Skeletal muscle tissue (tissue), 3 donors: ENCODE measurements at regions not wholly inside any gene's neighbourhood (a gene's known extent, or its start where the extent isn't known, plus 50 kb on each side); places are given as distances from the start of the nearest gene placed in this dataset.
"Not testable (repeated sequence)": the region's sequence is repeated elsewhere in the genome, so short reads cannot be mapped to it uniquely, and the experiment has no call there.

ENCODE experiments used
- H3K27ac ChIP-seq: one replicate; pipeline ENCODE4 v1.7.0; 2013; ENCODE audit warnings: mild to moderate bottlenecking, low read depth, low read length, inconsistent platforms
- H3K27me3 ChIP-seq, 3 donors: one replicate each; pipeline ENCODE4 v1.7.0; 2013; ENCODE audit warnings: low read length in 3 of 3; ENCODE audit not compliant: control insufficient read depth in 3 of 3, insufficient read depth in 3 of 3
- H3K36me3 ChIP-seq, 3 donors: one replicate each; pipeline ENCODE4 v1.7.0; 2013; ENCODE audit warnings: low read length in 3 of 3; ENCODE audit not compliant: control insufficient read depth in 3 of 3, insufficient read depth in 3 of 3
- H3K4me1 ChIP-seq, 3 donors: one replicate each; pipeline ENCODE4 v1.7.0; 2013; ENCODE audit warnings: low read length in 3 of 3, mild to moderate bottlenecking in 3 of 3; ENCODE audit not compliant: control insufficient read depth in 3 of 3, insufficient read depth in 3 of 3
- H3K4me3 ChIP-seq, 3 donors: one replicate each; pipeline ENCODE4 v1.7.0; 2013; ENCODE audit warnings: low read length in 3 of 3
- H3K9ac ChIP-seq, 3 donors: one replicate each; pipeline ENCODE4 v1.7.0; 2013; ENCODE audit warnings: low read length in 3 of 3, mild to moderate bottlenecking in 3 of 3, moderate library complexity in 2 of 3, low read depth in 1 of 3
- H3K9me3 ChIP-seq, 3 donors: one replicate each; pipeline ENCODE4 v1.7.0; 2013; ENCODE audit warnings: low read length in 3 of 3; ENCODE audit not compliant: control insufficient read depth in 3 of 3
- donor health status: Osteomylitis.

- Histone ChIP-seq H3K4me1 (no peaks in the 10 kb centered on the region), H3K36me3 (no peaks in the 10 kb centered on the region), H3K9me3 (no peaks in the 10 kb centered on the region), H3K27me3 (no peaks in the 10 kb centered on the region), H3K27ac (no peak overlapping the region), H3K4me3 (no peak overlapping the region), H3K9ac (no peak overlapping the region)
Observed at GRCh38 chr2:143996974-143997373, 522.9 kb downstream of the ZEB2 start.

DNA sequence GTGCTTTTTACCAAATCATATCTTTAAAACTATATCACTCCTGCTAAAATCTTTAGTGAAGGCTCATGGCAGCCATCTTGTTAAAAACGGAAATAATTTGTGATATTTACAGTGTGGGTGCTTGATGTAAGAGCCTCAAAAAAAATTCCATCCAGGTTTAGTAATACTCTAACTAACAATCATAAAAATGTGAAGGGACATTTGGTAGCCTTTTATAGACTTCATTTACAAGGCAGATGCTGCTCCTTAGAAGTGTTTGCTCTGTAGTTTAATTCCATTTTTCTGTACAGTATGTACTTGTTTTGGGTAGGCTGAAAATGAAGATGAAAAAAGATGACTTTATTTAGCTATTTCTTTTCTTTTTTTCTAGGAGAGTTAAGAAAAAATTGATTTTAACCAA is 525.0 kb downstream of the ZEB2 start:
- H3K4me1 ChIP-seq = no peaks in the 10 kb centered on the region
- H3K27me3 ChIP-seq = no peaks in the 10 kb centered on the region
- no peak overlapping the region for H3K4me3 ChIP-seq
- no peaks in the 10 kb centered on the region for H3K9me3 ChIP-seq
- H3K27ac ChIP-seq = no peak overlapping the region
- no peaks in the 10 kb centered on the region for H3K36me3 ChIP-seq
- no peak overlapping the region for H3K9ac ChIP-seq

GRCh38 chr2:143991596-143991995 is 528.3 kb downstream of the ZEB2 start:
- H3K27ac ChIP-seq, H3K9ac ChIP-seq, H3K4me1 ChIP-seq, H3K27me3 ChIP-seq, H3K9me3 ChIP-seq, H3K36me3 ChIP-seq, H3K4me3 ChIP-seq: not testable (repeated sequence)

GRCh38 chr2:143988082-143988481 is 531.8 kb downstream of the ZEB2 start:
- no peaks in the 10 kb centered on the region for H3K9me3 ChIP-seq
- no peaks in the 10 kb centered on the region for H3K27me3 ChIP-seq
- no peak overlapping the region for H3K27ac ChIP-seq
- H3K36me3 ChIP-seq = peaks cover 0 to 2% (median 0%) of the 10 kb centered on the region in 3 donors
- no peak overlapping the region for H3K4me3 ChIP-seq
- H3K9ac ChIP-seq = no peak overlapping the region
- no peaks in the 10 kb centered on the region for H3K4me1 ChIP-seq

- Histone ChIP-seq H3K9ac (no peak overlapping the region), H3K27me3 (no peaks in the 10 kb centered on the region), H3K4me3 (no peak overlapping the region), H3K27ac (no peak overlapping the region), H3K36me3 (peaks cover 0 to 2% (median 0%) of the 10 kb centered on the region in 3 donors), H3K4me1 (no peaks in the 10 kb centered on the region), H3K9me3 (no peaks in the 10 kb centered on the region)
Observed at GRCh38 chr2:143981428-143981827, 538.5 kb downstream of the ZEB2 start.

DNA sequence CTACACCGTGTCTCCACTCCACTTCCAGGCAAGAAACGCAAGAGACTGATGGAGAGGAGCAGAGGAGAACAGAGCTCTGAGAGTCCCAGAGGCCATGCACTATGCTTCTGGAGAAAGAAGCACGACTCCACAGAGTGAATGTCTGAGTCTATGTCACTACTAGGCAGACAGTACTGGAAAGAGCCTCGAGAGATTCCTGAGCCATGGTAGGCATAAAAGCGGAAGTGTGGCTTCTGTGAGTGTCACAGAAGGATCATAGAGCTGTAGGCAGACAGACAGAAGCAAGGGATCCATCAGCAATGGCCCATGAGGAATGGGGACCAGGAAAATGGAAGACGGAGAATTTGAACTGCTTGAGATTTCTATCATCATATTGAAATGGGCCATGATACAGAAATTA is 542.6 kb downstream of the ZEB2 start:
- no peaks in the 10 kb centered on the region for H3K9me3 ChIP-seq
- no peak overlapping the region for H3K4me3 ChIP-seq
- no peaks in the 10 kb centered on the region for H3K36me3 ChIP-seq
- H3K27ac ChIP-seq = no peak overlapping the region
- H3K4me1 ChIP-seq = no peaks in the 10 kb centered on the region
- H3K27me3 ChIP-seq = no peaks in the 10 kb centered on the region
- no peak overlapping the region for H3K9ac ChIP-seq

DNA sequence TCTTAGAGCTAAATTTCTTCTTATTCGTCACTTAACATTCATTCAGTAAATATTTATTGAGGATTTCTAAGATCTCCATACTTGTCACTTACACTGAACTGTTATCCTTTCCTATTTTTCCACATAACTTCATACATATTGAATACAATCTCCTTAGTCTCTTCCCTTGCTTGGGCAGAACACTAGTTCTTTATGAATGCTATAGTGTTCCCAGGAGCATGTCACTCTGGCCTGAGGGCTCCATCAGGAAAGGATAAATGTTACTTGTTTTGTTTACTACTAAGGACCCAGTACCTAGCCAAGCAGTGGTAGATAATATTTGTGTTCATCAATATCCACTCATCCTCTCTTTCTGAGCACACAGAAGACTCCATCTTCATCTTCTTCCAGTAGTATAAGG is 544.7 kb downstream of the ZEB2 start:
- Histone ChIP-seq H3K9ac (no peak overlapping the region), H3K9me3 (no peaks in the 10 kb centered on the region), H3K36me3 (no peaks in the 10 kb centered on the region), H3K4me1 (no peaks in the 10 kb centered on the region), H3K4me3 (no peak overlapping the region), H3K27me3 (no peaks in the 10 kb centered on the region), H3K27ac (no peak overlapping the region)

DNA sequence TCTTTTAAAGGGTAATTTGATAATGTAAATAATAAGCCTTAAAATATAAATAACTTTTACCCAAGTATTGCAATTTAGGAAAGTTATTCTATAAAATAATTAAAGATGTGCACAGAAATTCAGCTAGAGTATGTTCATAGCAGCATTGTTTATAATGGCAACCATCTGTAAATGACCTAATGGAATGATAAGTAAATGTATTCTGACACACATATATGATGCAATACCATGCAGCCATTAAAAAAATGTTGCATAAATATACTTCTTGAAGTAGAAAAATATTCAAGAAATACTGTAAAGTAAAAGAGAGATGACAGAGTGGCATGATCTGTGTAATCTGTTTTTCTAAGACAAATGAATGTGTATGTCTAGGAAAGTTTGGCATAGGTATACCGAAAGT is 545.7 kb downstream of the ZEB2 start:
- H3K27me3 ChIP-seq = no peaks in the 10 kb centered on the region

DNA sequence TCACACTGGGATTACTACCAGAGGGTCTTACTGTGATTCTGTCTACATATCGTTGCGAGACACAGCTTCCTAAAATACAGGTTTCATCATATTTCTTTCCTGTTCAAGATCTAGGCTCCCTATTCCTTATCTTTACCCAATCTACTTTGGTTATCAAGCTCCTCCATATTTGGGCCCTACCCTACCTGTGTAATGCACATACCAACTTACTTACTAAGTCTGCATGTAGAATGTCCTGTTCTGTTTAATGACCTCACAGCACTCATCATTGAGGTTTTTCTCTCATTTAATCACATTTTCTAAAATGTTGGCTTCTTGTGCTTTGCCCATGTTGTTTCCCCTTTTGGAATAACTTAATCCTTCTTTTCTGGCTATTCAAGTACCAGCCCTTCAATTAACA is 551.1 kb downstream of the ZEB2 start:
- H3K36me3 ChIP-seq = no peaks in the 10 kb centered on the region
- no peaks in the 10 kb centered on the region for H3K4me1 ChIP-seq
- no peaks in the 10 kb centered on the region for H3K9me3 ChIP-seq
- H3K27me3 ChIP-seq = no peaks in the 10 kb centered on the region
- H3K9ac ChIP-seq = no peak overlapping the region
- H3K4me3 ChIP-seq = no peak overlapping the region
- no peak overlapping the region for H3K27ac ChIP-seq

More for the DNA sequence above, 545.7 kb downstream of the ZEB2 start:
- Histone ChIP-seq H3K27ac (no peak overlapping the region), H3K9ac (no peak overlapping the region), H3K4me1 (no peaks in the 10 kb centered on the region), H3K36me3 (no peaks in the 10 kb centered on the region), H3K4me3 (no peak overlapping the region), H3K9me3 (no peaks in the 10 kb centered on the region)

- no peak overlapping the region for H3K27ac ChIP-seq
Observed at GRCh38 chr2:143968360-143968759, 551.6 kb downstream of the ZEB2 start.

More at GRCh38 chr2:143968360-143968759, 551.6 kb downstream of the ZEB2 start:
- no peaks in the 10 kb centered on the region for H3K9me3 ChIP-seq
- H3K36me3 ChIP-seq = no peaks in the 10 kb centered on the region
- no peak overlapping the region for H3K4me3 ChIP-seq
- H3K4me1 ChIP-seq = no peaks in the 10 kb centered on the region
- H3K27me3 ChIP-seq = no peaks in the 10 kb centered on the region
- H3K9ac ChIP-seq = no peak overlapping the region
